ENCODE measurements at regions not wholly inside any gene's neighbourhood (a gene's known extent, or its start where the extent isn't known, plus 50 kb on each side); places are given as distances from the start of the nearest gene placed in this dataset.
"Not testable (repeated sequence)": the region's sequence is repeated elsewhere in the genome, so short reads cannot be mapped to it uniquely, and the experiment has no call there.

DNA sequence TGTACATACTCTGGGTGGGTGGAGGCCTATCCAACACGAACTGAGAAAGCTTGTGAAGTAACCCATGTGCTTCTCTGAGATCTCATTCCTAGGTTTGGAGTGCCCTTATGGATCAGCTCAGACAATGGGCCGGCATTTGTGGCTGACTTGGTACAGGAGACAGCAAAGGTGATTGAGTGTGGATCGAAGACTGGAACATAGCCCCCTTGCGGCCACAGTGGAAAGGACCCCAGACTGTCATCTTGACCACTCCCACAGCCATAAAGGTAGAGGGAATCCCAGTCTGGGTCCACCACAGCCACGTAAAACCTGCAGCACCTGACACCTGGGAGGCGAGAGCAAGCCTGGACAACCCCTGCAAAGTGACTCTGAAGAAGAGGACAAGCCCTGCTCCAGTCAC lies 598.0 kb upstream of the AADAT start:
- H3K4me3 ChIP-seq (ENCODE audit: severe bottlenecking), result no peak overlapping the region
- ATAC-seq (ENCODE audit: low read depth) (no peak), DNase-seq (ENCODE audit: low spot score) (no peak)
- H3K27ac ChIP-seq (ENCODE audit: poor library complexity, severe bottlenecking), result no peak overlapping the region
- H3K4me1 ChIP-seq (ENCODE audit: insufficient read depth, poor library complexity, severe bottlenecking), result no peaks in the 10 kb centered on the region
- H3K36me3 ChIP-seq (ENCODE audit: low read depth), result no peaks in the 10 kb centered on the region
- no peaks in the 10 kb centered on the region for H3K9me3 ChIP-seq (ENCODE audit: severe bottlenecking)
- TF ChIP-seq, protein P1, sequence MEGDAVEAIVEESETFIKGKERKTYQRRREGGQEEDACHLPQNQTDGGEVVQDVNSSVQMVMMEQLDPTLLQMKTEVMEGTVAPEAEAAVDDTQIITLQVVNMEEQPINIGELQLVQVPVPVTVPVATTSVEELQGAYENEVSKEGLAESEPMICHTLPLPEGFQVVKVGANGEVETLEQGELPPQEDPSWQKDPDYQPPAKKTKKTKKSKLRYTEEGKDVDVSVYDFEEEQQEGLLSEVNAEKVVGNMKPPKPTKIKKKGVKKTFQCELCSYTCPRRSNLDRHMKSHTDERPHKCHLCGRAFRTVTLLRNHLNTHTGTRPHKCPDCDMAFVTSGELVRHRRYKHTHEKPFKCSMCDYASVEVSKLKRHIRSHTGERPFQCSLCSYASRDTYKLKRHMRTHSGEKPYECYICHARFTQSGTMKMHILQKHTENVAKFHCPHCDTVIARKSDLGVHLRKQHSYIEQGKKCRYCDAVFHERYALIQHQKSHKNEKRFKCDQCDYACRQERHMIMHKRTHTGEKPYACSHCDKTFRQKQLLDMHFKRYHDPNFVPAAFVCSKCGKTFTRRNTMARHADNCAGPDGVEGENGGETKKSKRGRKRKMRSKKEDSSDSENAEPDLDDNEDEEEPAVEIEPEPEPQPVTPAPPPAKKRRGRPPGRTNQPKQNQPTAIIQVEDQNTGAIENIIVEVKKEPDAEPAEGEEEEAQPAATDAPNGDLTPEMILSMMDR (IDR thresholded peaks at IDR 0.05; ENCODE audit: poor library complexity, severe bottlenecking), result no peak
- H3K27me3 ChIP-seq (ENCODE audit: insufficient read depth, poor library complexity, severe bottlenecking), result no peaks in the 10 kb centered on the region

DNA sequence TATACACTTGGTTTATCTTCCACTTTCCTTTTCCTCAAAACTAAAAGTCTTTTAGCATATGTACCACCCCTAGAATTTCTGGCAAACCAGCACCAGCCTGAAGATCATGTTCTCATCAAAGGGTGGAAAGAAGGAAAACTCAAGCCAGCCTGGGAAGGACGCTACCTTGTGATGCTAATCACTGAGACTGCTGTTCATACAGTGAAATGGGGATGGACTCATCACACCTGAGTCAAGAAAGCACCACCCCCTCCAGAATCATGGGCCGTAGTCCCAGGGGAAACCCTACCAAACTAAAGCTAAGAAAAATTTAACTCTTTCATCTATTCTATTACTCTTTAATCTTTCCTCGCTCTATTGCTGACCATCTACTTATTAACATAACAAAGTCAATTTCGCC lies 595.9 kb upstream of the AADAT start:
- ATAC-seq (ENCODE audit: low read depth); H3K27ac ChIP-seq (ENCODE audit: poor library complexity, severe bottlenecking); DNase-seq (ENCODE audit: low spot score); H3K4me3 ChIP-seq (ENCODE audit: severe bottlenecking); H3K4me1 ChIP-seq (ENCODE audit: insufficient read depth, poor library complexity, severe bottlenecking); H3K9me3 ChIP-seq (ENCODE audit: severe bottlenecking); H3K27me3 ChIP-seq (ENCODE audit: insufficient read depth, poor library complexity, severe bottlenecking); H3K36me3 ChIP-seq (ENCODE audit: low read depth): not testable (repeated sequence)

DNA sequence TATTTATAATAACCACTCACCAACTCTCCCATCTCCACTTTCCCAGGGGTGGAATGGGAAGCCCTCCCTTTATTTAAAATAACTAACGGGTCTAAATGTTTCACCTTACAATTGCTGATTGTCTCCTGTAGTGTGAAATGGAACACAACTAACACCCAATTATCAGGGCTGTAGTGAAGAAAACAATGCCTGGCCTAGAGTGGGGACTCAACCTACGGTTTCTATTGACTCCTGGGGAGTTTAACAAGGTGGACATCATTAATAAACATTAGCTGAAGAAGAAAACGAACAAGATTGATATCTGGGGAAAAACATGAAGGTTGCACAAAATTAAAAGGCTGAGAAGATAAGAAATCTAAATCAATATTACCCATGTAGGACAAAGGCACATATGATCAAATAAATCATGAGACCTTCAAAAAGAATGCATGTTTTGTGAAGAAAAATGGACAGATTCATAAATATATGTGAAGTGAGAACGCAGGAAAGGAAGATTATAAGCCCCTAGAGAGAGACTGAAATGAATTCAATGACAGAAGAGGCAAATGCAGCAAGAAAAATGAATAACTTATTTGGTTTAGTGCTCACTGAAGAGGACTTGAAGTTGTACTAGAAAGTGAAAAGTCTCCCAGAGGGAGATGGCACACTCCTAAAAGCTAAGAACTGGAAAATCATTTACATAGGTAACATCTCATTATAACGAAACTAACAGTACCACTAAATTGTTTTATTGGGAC lies 593.0 kb upstream of the AADAT start:
- TF ChIP-seq, protein P1 (IDR thresholded peaks at IDR 0.05; ENCODE audit: poor library complexity, severe bottlenecking), result no peak
- ATAC-seq (ENCODE audit: low read depth), result no peak

DNA sequence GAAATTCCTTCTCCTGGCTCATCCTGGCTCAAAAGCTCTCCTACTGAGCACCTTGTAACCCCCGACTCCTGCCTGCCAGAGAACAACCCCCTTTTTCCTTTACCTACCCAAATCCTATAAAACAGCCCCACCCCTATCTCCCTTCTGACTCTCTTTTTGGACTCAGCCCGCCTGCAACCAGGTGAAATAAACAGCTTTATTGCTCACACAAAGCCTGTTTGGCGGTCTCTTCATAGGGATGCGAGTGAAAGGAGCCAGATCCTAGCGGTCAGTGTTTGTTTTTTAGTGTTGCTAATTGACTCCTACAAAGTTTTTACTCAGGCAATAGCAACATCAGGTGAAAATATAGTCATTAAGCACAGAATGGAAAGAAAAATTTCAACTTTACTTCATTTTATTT lies 592.3 kb upstream of the AADAT start:
- not testable (repeated sequence) for ATAC-seq (ENCODE audit: low read depth); H3K36me3 ChIP-seq (ENCODE audit: low read depth); H3K4me3 ChIP-seq (ENCODE audit: severe bottlenecking); H3K4me1 ChIP-seq (ENCODE audit: insufficient read depth, poor library complexity, severe bottlenecking); H3K9me3 ChIP-seq (ENCODE audit: severe bottlenecking); H3K27me3 ChIP-seq (ENCODE audit: insufficient read depth, poor library complexity, severe bottlenecking); H3K27ac ChIP-seq (ENCODE audit: poor library complexity, severe bottlenecking); DNase-seq (ENCODE audit: low spot score)

More for the DNA sequence above, 593.0 kb upstream of the AADAT start:
- H3K4me1 ChIP-seq (ENCODE audit: insufficient read depth, poor library complexity, severe bottlenecking), result no peaks in the 10 kb centered on the region
- no peaks in the 10 kb centered on the region for H3K36me3 ChIP-seq (ENCODE audit: low read depth)
- DNase-seq (ENCODE audit: low spot score), result no peak
- H3K9me3 ChIP-seq (ENCODE audit: severe bottlenecking), result no peaks in the 10 kb centered on the region
- no peak overlapping the region for H3K27ac ChIP-seq (ENCODE audit: poor library complexity, severe bottlenecking)
- H3K4me3 ChIP-seq (ENCODE audit: severe bottlenecking), result no peak overlapping the region
- no peaks in the 10 kb centered on the region for H3K27me3 ChIP-seq (ENCODE audit: insufficient read depth, poor library complexity, severe bottlenecking)

DNA sequence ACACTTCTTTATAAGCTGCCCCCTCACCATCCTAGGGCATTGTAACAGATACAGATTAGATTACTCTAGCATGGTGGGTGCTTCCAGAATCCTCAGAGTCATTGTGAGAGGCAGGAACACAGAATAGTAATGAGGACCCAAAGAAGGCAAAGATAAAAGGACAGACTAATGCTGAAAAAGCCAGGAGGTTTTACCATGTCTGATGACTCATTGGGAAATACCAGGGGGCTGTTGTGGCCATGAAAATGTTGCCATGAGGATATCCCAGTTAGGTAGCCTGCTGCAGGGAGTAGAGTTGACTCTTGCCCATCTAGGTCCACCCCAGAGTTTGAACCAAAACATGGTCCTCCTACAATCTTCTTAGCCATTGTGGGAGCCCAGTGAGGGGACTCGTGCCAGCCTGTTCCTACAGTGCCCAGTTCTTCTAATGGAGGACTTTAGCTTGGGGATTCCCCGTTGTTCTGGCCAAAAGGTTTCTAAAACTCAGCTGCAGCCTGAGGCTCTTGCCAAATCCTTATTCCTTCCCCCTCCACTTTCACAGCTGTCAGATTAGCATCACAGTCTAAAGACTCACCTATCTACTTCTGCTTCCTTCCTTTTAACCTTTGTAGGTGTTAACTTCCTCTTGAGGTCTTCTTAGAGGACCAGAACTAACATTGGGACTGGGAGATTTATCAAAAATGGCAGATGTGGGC lies 586.0 kb upstream of the AADAT start:
- peaks cover 23% of the 10 kb centered on the region for H3K4me1 ChIP-seq (ENCODE audit: insufficient read depth, poor library complexity, severe bottlenecking)
- H3K27ac ChIP-seq (ENCODE audit: poor library complexity, severe bottlenecking), result no peak overlapping the region
- no peak overlapping the region for H3K4me3 ChIP-seq (ENCODE audit: severe bottlenecking)
- TF ChIP-seq, protein P1 (IDR thresholded peaks at IDR 0.05; ENCODE audit: poor library complexity, severe bottlenecking), result no peak
- H3K36me3 ChIP-seq (ENCODE audit: low read depth), result no peaks in the 10 kb centered on the region
- no peaks in the 10 kb centered on the region for H3K9me3 ChIP-seq (ENCODE audit: severe bottlenecking)
- no peak for DNase-seq (ENCODE audit: low spot score)
- ATAC-seq (ENCODE audit: low read depth), result no peak
- H3K27me3 ChIP-seq (ENCODE audit: insufficient read depth, poor library complexity, severe bottlenecking), result no peaks in the 10 kb centered on the region

DNA sequence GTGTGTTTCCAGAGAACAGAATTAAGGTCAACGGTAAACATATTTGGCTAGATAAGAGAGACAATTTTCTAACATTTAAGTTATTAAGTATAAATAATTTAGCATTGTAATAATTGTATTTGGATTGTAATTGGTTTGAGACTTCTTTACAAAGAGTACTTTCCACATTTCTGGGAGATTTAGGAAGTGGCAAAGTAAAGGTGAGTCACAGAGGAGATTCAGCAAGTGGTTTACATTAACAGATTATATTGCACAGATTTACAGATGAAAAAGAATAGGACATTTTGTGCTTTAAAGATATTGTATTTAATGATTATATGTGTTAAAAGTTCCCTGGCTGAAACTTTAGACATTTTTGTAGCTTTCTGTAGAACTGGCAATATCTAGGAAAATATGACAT lies 584.4 kb upstream of the AADAT start:
- DNase-seq (ENCODE audit: low spot score), result no peak
- no peaks in the 10 kb centered on the region for H3K9me3 ChIP-seq (ENCODE audit: severe bottlenecking)
- TF ChIP-seq, protein P1 (IDR thresholded peaks at IDR 0.05; ENCODE audit: poor library complexity, severe bottlenecking), result no peak

More for the DNA sequence above, 584.4 kb upstream of the AADAT start:
- Histone ChIP-seq H3K27ac (ENCODE audit: poor library complexity, severe bottlenecking) (peak overlapping the region; percentile 31), H3K27me3 (ENCODE audit: insufficient read depth, poor library complexity, severe bottlenecking) (no peaks in the 10 kb centered on the region), H3K4me3 (ENCODE audit: severe bottlenecking) (no peak overlapping the region), H3K4me1 (ENCODE audit: insufficient read depth, poor library complexity, severe bottlenecking) (peaks cover 23% of the 10 kb centered on the region), H3K36me3 (ENCODE audit: low read depth) (no peaks in the 10 kb centered on the region)
- no peak for ATAC-seq (ENCODE audit: low read depth)
